ENCODE measurements at regions not wholly inside any gene's neighbourhood (a gene's known extent, or its start where the extent isn't known, plus 50 kb on each side); places are given as distances from the start of the nearest gene placed in this dataset.
"Not testable (repeated sequence)": the region's sequence is repeated elsewhere in the genome, so short reads cannot be mapped to it uniquely, and the experiment has no call there.

DNA sequence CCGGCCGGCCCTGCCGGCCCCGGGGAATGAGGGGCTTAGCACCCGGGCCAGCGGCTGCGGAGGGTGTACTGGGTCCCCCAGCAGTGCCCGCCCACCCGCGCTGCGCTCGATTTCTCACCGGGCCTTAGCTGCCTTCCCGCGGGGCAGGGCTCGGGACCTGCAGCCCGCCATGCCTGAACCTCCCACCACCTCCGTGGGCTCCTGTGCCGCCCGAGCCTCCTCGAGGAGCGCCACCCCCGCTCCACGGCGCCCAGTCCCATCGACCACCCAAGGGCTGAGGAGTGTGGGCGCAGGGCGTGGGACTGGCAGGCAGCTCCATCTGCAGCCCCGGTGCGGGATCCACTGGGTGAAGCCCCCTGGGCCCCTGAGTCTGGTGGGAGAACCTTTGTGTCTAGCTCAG is 145.5 kb upstream of the CDH7 start:
- POLR2A ChIA-PET; H4K20me1 ChIP-seq (replicated peaks; ENCODE audit: control insufficient read depth, insufficient read depth, low read length); DNase-seq (ENCODE audit: extremely low read depth in 1 of 4, low spot score in 3 of 4); H3K27ac ChIP-seq (ENCODE audit: extremely low read depth, low read depth, low read length); H3K36me3 ChIP-seq (ENCODE audit: control insufficient read depth, insufficient read depth, low read length); H2AFZ ChIP-seq (ENCODE audit: low read depth, low read length); CTCF ChIA-PET (ENCODE audit: low intra/inter-chr PET ratio); BruUV-seq (replicated peaks); H3K4me1 ChIP-seq (replicated peaks in 1 of 2; ENCODE audit: control insufficient read depth in 2 of 2, insufficient read depth in 2 of 2, low read length in 2 of 2); H3K4me3 ChIP-seq; H3K79me2 ChIP-seq (ENCODE audit: control insufficient read depth, insufficient read depth, low read length); FAIRE-seq; in situ Hi-C loops (cut with MboI); H3K4me2 ChIP-seq (ENCODE audit: insufficient read depth, low read length); H3K9me1 ChIP-seq (ENCODE audit: control insufficient read depth, insufficient read depth, low read length); H3K27me3 ChIP-seq (ENCODE audit: control insufficient read depth in 2 of 2, insufficient read depth in 2 of 2, low read length in 2 of 2); H3K9ac ChIP-seq (ENCODE audit: insufficient read depth in 1 of 2, low read depth in 2 of 2, low read length in 2 of 2); H3K9me3 ChIP-seq (replicated peaks; ENCODE audit: control insufficient read depth, insufficient read depth, low read depth, low read length); intact Hi-C loops (cut with micrococcal nuclease); ATAC-seq: not testable (repeated sequence)
- no CpG with 5 or more reads among the region's 30 CpGs for WGBS (ENCODE audit: insufficient coverage, low coverage, missing lambda C conversion rate)

DNA sequence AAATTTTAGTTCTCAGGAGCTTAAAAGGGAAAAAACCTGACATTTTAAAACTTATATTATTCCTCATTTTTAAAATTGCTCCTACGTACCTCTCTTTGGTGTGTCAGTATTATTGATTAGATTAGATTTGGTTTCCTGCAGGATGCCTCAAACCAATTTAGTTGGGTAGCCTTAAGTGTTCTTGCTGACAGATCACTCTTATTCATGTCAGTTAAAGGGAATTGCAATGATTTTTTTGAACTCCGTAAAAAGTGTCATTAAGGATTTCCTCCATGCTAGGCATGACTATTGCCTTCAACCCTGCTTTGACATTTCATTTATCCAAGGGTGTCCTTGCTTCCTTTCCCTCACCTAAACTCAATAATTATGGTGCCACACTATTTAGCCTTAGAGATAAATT is 149.0 kb upstream of the CDH7 start:
- POLR2A ChIA-PET, result no interaction called here
- H3K4me2 ChIP-seq (ENCODE audit: insufficient read depth, low read length), result no peak overlapping the region
- no TSS peak for BruUV-seq (replicated peaks)
- H2AFZ ChIP-seq (ENCODE audit: low read depth, low read length), result no peak overlapping the region
- WGBS (ENCODE audit: insufficient coverage, low coverage, missing lambda C conversion rate), result 0% methylated on average over 2 of the region's 2 CpGs
- DNase-seq (ENCODE audit: extremely low read depth in 1 of 4, low spot score in 3 of 4) (no peak), FAIRE-seq (no peak), ATAC-seq (no peak)
- no peaks in the 10 kb centered on the region for H3K27me3 ChIP-seq (ENCODE audit: control insufficient read depth in 2 of 2, insufficient read depth in 2 of 2, low read length in 2 of 2)
- no peaks in the 10 kb centered on the region for H3K36me3 ChIP-seq (ENCODE audit: control insufficient read depth, insufficient read depth, low read length)
- intact Hi-C loops (cut with micrococcal nuclease), result no loop called here
- no peaks in the 10 kb centered on the region for H4K20me1 ChIP-seq (replicated peaks; ENCODE audit: control insufficient read depth, insufficient read depth, low read length)
- CTCF ChIA-PET (ENCODE audit: low intra/inter-chr PET ratio), result no interaction called here
- H3K9me1 ChIP-seq (ENCODE audit: control insufficient read depth, insufficient read depth, low read length), result no peaks in the 10 kb centered on the region
- H3K4me3 ChIP-seq, result no peak overlapping the region
- in situ Hi-C loops (cut with MboI), result no loop called here
- no peaks in the 10 kb centered on the region for H3K9me3 ChIP-seq (replicated peaks; ENCODE audit: control insufficient read depth, insufficient read depth, low read depth, low read length)
- no peak overlapping the region for H3K9ac ChIP-seq (ENCODE audit: insufficient read depth in 1 of 2, low read depth in 2 of 2, low read length in 2 of 2)
- no peaks in the 10 kb centered on the region for H3K4me1 ChIP-seq (replicated peaks in 1 of 2; ENCODE audit: control insufficient read depth in 2 of 2, insufficient read depth in 2 of 2, low read length in 2 of 2)
- H3K27ac ChIP-seq (ENCODE audit: extremely low read depth, low read depth, low read length), result no peak overlapping the region
- no peaks in the 10 kb centered on the region for H3K79me2 ChIP-seq (ENCODE audit: control insufficient read depth, insufficient read depth, low read length)
- TF ChIP-seq EZH2 (IDR thresholded peaks at IDR 0.05; ENCODE audit: borderline replicate concordance, low read depth, low read length) (no peak), CREBBP (IDR thresholded peaks at IDR 0.05; ENCODE audit: low read depth, low read length) (no peak), BCOR (IDR thresholded peaks at IDR 0.05) (no peak), CHD7 (IDR thresholded peaks at IDR 0.05; ENCODE audit: low read depth, low read length) (no peak), RBM15 (IDR thresholded peaks at IDR 0.05; ENCODE audit: insufficient read depth, low read length) (no peak), ZNF41 (CRISPR knock-in tag; conservative IDR thresholded peaks at IDR 0.05) (no peak), CBFA2T3 (IDR thresholded peaks at IDR 0.05) (no peak)

Measured in K562 (cell line).